B cell (primary cell): ENCODE measurements at regions not wholly inside any gene's neighbourhood (a gene's known extent, or its start where the extent isn't known, plus 50 kb on each side); places are given as distances from the start of the nearest gene placed in this dataset.

Experiments used
- CTCF ChIP-seq: fragments of 200-600 bp; IDR thresholded peaks from one replicate; pipeline ENCODE4 v1.8.0; 2022; ENCODE audit warnings: antibody characterized with exemption, mild to moderate bottlenecking
- EZH2 ChIP-seq: IDR thresholded peaks from 2 replicates; pipeline ENCODE4 v1.6.1; 2012; ENCODE audit warnings: borderline replicate concordance, low read depth, mild to moderate bottlenecking, moderate library complexity, low read length; ENCODE audit not compliant: insufficient read depth, poor library complexity, severe bottlenecking

- no peak for TF ChIP-seq EZH2
- TF ChIP-seq CTCF = no peak
Measured at GRCh38 chr15:66648588-66648987, 53.4 kb upstream of the SMAD6 start.
